ENCODE measurements at regions not wholly inside any gene's neighbourhood (a gene's known extent, or its start where the extent isn't known, plus 50 kb on each side); places are given as distances from the start of the nearest gene placed in this dataset.

- no peak overlapping the region for H3K4me3 ChIP-seq (ENCODE audit: low read depth, low read length)
- in situ Hi-C loops (cut with HindIII; ENCODE audit: low sequenced_read_pairs) = no loop called here
- TF ChIP-seq CTCF (IDR thresholded peaks at IDR 0.05; ENCODE audit: low read depth, low read length) = no peak
- DNase-seq (ENCODE audit: low read depth, low spot score) = no peak
Observed at GRCh38 chrX:133468051-133468450, 52.8 kb upstream of the GPC4 start.

DNA sequence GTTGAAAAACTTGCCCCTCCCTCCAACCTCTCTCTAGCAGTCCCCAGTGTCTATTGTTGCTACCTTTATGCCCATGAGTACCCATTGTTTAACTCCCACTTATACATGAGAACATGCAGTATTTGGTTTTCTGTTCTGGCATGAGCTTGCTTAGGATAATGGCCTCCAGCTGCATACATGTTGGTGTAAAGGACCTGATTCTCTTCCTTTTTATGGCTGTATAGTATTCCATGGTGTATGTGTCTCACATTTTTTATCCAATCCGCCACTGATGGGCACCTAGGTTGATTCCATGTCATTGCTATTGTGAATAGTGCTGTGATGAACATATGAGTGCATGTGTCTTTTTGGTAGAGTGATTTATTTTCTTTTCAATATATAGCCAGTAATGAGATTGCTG, 50.0 kb upstream of the GPC4 start:
- in situ Hi-C loops (cut with HindIII; ENCODE audit: low sequenced_read_pairs) = no loop called here

More for the DNA sequence above, 50.0 kb upstream of the GPC4 start:
- no peak overlapping the region for H3K4me3 ChIP-seq (ENCODE audit: low read depth, low read length)
- TF ChIP-seq CTCF (IDR thresholded peaks at IDR 0.05; ENCODE audit: low read depth, low read length) = no peak
- DNase-seq (ENCODE audit: low read depth, low spot score) = no peak
